ENCODE measurements at regions not wholly inside any gene's neighbourhood (a gene's known extent, or its start where the extent isn't known, plus 50 kb on each side); places are given as distances from the start of the nearest gene placed in this dataset.

DNA sequence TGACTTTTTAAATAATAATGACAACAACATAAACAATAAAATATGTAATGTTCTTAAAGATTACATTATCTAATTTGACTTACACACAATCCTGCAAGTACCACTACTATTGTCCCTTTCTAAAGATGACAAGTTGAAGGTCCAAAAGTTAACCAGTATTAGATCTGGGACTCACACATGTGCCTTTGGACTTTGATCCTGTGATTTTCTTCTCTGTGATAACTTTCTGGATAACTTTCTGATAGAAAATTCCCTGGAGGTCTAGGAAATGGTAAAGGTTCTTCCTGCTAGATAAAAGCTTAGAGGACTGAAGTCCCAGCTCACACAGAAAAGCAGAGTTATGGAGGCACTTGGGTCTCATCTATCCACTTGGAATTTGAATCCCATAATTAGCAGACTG, 311.9 kb upstream of the KLHL29 start:
- TF ChIP-seq, protein P1, sequence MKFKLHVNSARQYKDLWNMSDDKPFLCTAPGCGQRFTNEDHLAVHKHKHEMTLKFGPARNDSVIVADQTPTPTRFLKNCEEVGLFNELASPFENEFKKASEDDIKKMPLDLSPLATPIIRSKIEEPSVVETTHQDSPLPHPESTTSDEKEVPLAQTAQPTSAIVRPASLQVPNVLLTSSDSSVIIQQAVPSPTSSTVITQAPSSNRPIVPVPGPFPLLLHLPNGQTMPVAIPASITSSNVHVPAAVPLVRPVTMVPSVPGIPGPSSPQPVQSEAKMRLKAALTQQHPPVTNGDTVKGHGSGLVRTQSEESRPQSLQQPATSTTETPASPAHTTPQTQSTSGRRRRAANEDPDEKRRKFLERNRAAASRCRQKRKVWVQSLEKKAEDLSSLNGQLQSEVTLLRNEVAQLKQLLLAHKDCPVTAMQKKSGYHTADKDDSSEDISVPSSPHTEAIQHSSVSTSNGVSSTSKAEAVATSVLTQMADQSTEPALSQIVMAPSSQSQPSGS (CRISPR knock-in tag; IDR thresholded peaks at IDR 0.05; ENCODE audit: borderline replicate concordance, low read depth), result no peak
- no peak for TF ChIP-seq GABPB1 (CRISPR knock-in tag; IDR thresholded peaks at IDR 0.05)
- TF ChIP-seq, protein P2, sequence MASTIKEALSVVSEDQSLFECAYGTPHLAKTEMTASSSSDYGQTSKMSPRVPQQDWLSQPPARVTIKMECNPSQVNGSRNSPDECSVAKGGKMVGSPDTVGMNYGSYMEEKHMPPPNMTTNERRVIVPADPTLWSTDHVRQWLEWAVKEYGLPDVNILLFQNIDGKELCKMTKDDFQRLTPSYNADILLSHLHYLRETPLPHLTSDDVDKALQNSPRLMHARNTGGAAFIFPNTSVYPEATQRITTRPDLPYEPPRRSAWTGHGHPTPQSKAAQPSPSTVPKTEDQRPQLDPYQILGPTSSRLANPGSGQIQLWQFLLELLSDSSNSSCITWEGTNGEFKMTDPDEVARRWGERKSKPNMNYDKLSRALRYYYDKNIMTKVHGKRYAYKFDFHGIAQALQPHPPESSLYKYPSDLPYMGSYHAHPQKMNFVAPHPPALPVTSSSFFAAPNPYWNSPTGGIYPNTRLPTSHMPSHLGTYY (CRISPR knock-in tag; IDR thresholded peaks at IDR 0.05), result no peak
- TF ChIP-seq NR2C2 (CRISPR knock-in tag; IDR thresholded peaks at IDR 0.05), result no peak
- TF ChIP-seq, protein P3, sequence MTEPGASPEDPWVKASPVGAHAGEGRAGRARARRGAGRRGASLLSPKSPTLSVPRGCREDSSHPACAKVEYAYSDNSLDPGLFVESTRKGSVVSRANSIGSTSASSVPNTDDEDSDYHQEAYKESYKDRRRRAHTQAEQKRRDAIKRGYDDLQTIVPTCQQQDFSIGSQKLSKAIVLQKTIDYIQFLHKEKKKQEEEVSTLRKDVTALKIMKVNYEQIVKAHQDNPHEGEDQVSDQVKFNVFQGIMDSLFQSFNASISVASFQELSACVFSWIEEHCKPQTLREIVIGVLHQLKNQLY (CRISPR knock-in tag; IDR thresholded peaks at IDR 0.05), result no peak
- TF ChIP-seq, protein P4, sequence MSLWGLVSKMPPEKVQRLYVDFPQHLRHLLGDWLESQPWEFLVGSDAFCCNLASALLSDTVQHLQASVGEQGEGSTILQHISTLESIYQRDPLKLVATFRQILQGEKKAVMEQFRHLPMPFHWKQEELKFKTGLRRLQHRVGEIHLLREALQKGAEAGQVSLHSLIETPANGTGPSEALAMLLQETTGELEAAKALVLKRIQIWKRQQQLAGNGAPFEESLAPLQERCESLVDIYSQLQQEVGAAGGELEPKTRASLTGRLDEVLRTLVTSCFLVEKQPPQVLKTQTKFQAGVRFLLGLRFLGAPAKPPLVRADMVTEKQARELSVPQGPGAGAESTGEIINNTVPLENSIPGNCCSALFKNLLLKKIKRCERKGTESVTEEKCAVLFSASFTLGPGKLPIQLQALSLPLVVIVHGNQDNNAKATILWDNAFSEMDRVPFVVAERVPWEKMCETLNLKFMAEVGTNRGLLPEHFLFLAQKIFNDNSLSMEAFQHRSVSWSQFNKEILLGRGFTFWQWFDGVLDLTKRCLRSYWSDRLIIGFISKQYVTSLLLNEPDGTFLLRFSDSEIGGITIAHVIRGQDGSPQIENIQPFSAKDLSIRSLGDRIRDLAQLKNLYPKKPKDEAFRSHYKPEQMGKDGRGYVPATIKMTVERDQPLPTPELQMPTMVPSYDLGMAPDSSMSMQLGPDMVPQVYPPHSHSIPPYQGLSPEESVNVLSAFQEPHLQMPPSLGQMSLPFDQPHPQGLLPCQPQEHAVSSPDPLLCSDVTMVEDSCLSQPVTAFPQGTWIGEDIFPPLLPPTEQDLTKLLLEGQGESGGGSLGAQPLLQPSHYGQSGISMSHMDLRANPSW (CRISPR knock-in tag; conservative IDR thresholded peaks at IDR 0.05; ENCODE audit: low read depth), result no peak
- no peak overlapping the region for H3K27ac Mint-ChIP-seq
- no peaks in the 10 kb centered on the region for H3K36me3 Mint-ChIP-seq
- peaks cover 5% of the 10 kb centered on the region; the same call in 1 of the 2 replicates for H3K27me3 Mint-ChIP-seq (ENCODE audit: low read depth)
- H3K4me1 Mint-ChIP-seq, result no peaks in the 10 kb centered on the region
- ChIA-PET CTCF (no interaction called here), POLR2A (no interaction called here)
- no peak overlapping the region for H3K4me3 Mint-ChIP-seq
- no peak for DNase-seq (ENCODE audit: low spot score)
- no peak for ATAC-seq
- peaks cover 6% of the 10 kb centered on the region; the same call in 1 of the 2 replicates for H3K9me3 Mint-ChIP-seq

DNA sequence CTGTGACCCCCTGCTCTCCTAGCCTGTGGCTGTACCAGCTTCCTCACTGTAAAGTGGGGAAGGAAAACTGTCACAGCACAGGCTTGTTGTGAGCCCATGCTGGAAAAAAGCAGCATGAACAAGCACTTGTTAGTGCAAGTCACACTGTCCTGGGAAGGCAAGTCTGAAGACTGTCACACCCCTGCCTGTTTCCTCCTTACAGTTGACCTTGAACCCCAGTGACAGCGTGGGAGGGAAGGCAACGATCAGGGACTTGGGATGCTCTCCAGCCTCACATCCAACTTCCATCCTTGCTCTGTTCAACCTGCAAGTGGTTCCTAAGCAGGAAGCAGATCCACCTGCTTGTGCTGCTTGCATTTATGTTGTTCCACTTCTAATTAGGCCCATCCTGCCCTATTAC, 311.3 kb upstream of the KLHL29 start:
- DNase-seq (ENCODE audit: low spot score), result no peak
- no peaks in the 10 kb centered on the region for H3K36me3 Mint-ChIP-seq
- no peaks in the 10 kb centered on the region for H3K4me1 Mint-ChIP-seq
- no peak for ATAC-seq
- H3K27me3 Mint-ChIP-seq (ENCODE audit: low read depth), result peaks cover 4% of the 10 kb centered on the region; the same call in 1 of the 2 replicates
- H3K4me3 Mint-ChIP-seq, result no peak overlapping the region
- TF ChIP-seq, protein P5, sequence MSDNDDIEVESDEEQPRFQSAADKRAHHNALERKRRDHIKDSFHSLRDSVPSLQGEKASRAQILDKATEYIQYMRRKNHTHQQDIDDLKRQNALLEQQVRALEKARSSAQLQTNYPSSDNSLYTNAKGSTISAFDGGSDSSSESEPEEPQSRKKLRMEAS (CRISPR knock-in tag; IDR thresholded peaks at IDR 0.05), result no peak
- no peak for TF ChIP-seq HMGA2 (CRISPR knock-in tag; IDR thresholded peaks at IDR 0.05)
- no peak for TF ChIP-seq ZNF121 (CRISPR knock-in tag; IDR thresholded peaks at IDR 0.05)
- no peak for TF ChIP-seq GTF2I (CRISPR knock-in tag; conservative IDR thresholded peaks at IDR 0.05)
- TF ChIP-seq TEAD1 (CRISPR knock-in tag; IDR thresholded peaks at IDR 0.05), result no peak
- no peak for TF ChIP-seq ZNF423 (CRISPR knock-in tag; IDR thresholded peaks at IDR 0.05)
- TF ChIP-seq ATF1 (CRISPR knock-in tag; IDR thresholded peaks at IDR 0.05), result no peak
- no peak for TF ChIP-seq CBFB (CRISPR knock-in tag; IDR thresholded peaks at IDR 0.05; ENCODE audit: low read depth)
- TF ChIP-seq SMAD4 (CRISPR knock-in tag; IDR thresholded peaks at IDR 0.05), result no peak
- TF ChIP-seq, protein P6, sequence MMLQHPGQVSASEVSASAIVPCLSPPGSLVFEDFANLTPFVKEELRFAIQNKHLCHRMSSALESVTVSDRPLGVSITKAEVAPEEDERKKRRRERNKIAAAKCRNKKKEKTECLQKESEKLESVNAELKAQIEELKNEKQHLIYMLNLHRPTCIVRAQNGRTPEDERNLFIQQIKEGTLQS (CRISPR knock-in tag; conservative IDR thresholded peaks at IDR 0.05), result no peak
- TF ChIP-seq RELA (CRISPR knock-in tag; IDR thresholded peaks at IDR 0.05; ENCODE audit: borderline replicate concordance), result no peak
- no peak for TF ChIP-seq ESRRA (CRISPR knock-in tag; IDR thresholded peaks at IDR 0.05; ENCODE audit: borderline replicate concordance)
- ChIA-PET POLR2A (no interaction called here), CTCF (no interaction called here)
- H3K9me3 Mint-ChIP-seq, result peaks cover under 1% of the 10 kb centered on the region; the same call in 1 of the 2 replicates
- no peak overlapping the region for H3K27ac Mint-ChIP-seq

All from WTC11 (cell line).